Fibroblast of lung (primary cell): ENCODE measurements at regions not wholly inside any gene's neighbourhood (a gene's known extent, or its start where the extent isn't known, plus 50 kb on each side); places are given as distances from the start of the nearest gene placed in this dataset.
A peak's percentile ranks its signal among the peaks of the same experiment; 100 is the strongest.

Experiments
- DNase-seq, 2 donors: peaks; one replicate each; pipeline versions ENCODE4 v3.0.0 to v3.0.0-alpha.2; 2010; ENCODE audit warnings: low read depth in 2 of 2
- H2AFZ ChIP-seq: 2 replicates; pipeline ENCODE4 v1.5.1; 2012; ENCODE audit warnings: low read length, control low read depth, inconsistent platforms
- H3K27ac ChIP-seq: 2 replicates; pipeline ENCODE4 v1.5.1; 2011; ENCODE audit warnings: low read length, control low read depth; ENCODE audit not compliant: insufficient read depth
- H3K27me3 ChIP-seq: 2 replicates; pipeline ENCODE4 v1.5.1; 2011; ENCODE audit warnings: mild to moderate bottlenecking, low read length; ENCODE audit not compliant: control insufficient read depth, insufficient read depth
- H3K36me3 ChIP-seq: 2 replicates; pipeline ENCODE4 v1.5.1; 2011; ENCODE audit warnings: low read length; ENCODE audit not compliant: control insufficient read depth, insufficient read depth
- H3K4me1 ChIP-seq: 2 replicates; pipeline ENCODE4 v1.5.1; 2011; ENCODE audit warnings: low read length; ENCODE audit not compliant: control insufficient read depth, insufficient read depth; ENCODE audit errors: extremely low read depth
- H3K4me2 ChIP-seq: 2 replicates; pipeline ENCODE4 v1.5.1; 2011; ENCODE audit warnings: low read length, control low read depth; ENCODE audit not compliant: insufficient read depth; ENCODE audit errors: extremely low read depth
- H3K4me3 ChIP-seq, 4 experiments: fragments of 200-600 bp in 1 of 4; sonication (generic) in 1 of 4; replicated peaks in 1 of 4; 2 replicates each; pipeline ENCODE4 v1.5.1; 2011 to 2016; ENCODE audit warnings: low read length in 4 of 4, low read depth in 3 of 4, mild to moderate bottlenecking in 3 of 4, control low read depth in 2 of 4, inconsistent platforms in 1 of 4, mixed read lengths in 1 of 4; ENCODE audit not compliant: insufficient read depth in 1 of 4; ENCODE audit errors: control extremely low read depth in 1 of 4
- H3K79me2 ChIP-seq: 2 replicates; pipeline ENCODE4 v1.5.1; 2012; ENCODE audit warnings: mild to moderate bottlenecking, low read length, inconsistent platforms; ENCODE audit not compliant: control insufficient read depth, insufficient read depth
- H3K9ac ChIP-seq: 2 replicates; pipeline ENCODE4 v1.5.1; 2011; ENCODE audit warnings: mild to moderate bottlenecking, low read length, control low read depth; ENCODE audit not compliant: insufficient read depth
- H3K9me3 ChIP-seq: 2 replicates; pipeline ENCODE4 v1.5.1; 2012; ENCODE audit warnings: low read depth, low read length; ENCODE audit not compliant: control insufficient read depth, insufficient read depth
- H4K20me1 ChIP-seq: 2 replicates; pipeline ENCODE4 v1.5.1; 2011; ENCODE audit warnings: low read length; ENCODE audit not compliant: control insufficient read depth, insufficient read depth; ENCODE audit errors: extremely low read depth
- EZH2 ChIP-seq: IDR thresholded peaks from 2 replicates; pipeline ENCODE4 v1.5.1; 2012; ENCODE audit warnings: low read length, control low read depth, mild to moderate bottlenecking; ENCODE audit errors: missing control alignments
- TF ChIP-seq, protein P1 (sequence below), 2 donors: IDR thresholded peaks in 1 of 2; conservative IDR thresholded peaks in 1 of 2; 1 replicate in 1 of 2; 2 replicates in 1 of 2; pipeline ENCODE4 v1.5.1; 2011 to 2012; ENCODE audit warnings: low read length in 2 of 2, control low read depth in 1 of 2, inconsistent platforms in 1 of 2, low read depth in 1 of 2, mild to moderate bottlenecking in 1 of 2

DNA sequence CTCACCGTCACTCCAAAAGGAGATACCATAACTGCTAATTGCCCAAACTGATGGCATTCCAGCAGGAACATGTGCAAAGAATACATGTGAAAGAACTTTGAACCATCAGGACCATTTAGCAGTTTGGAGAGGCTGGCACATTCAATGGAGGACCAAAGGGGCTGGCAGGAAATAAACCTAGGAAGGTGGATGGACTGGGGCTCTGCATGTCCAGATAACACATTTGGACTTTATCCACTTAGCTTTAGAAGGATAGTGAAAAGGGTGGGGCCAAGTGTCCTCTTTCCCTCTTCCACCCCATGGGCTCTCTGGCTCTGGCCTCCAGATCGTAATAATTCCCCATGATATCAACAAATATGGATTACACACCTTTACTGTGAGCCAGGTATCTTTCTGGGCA lies 58.8 kb upstream of the CALM2 start:
- Histone ChIP-seq H3K79me2 (no peaks in the 10 kb centered on the region), H3K9me3 (no peaks in the 10 kb centered on the region), H3K4me1 (peaks cover 5% of the 10 kb centered on the region), H2AFZ (no peak overlapping the region), H3K27ac (no peak overlapping the region), H3K9ac (no peak overlapping the region), H3K4me2 (no peak overlapping the region), H3K27me3 (no peaks in the 10 kb centered on the region), H4K20me1 (no peaks in the 10 kb centered on the region), H3K4me3 (no peak overlapping the region), H3K36me3 (no peaks in the 10 kb centered on the region)
- no peak for DNase-seq
- no peak for TF ChIP-seq EZH2
- TF ChIP-seq, protein P1, sequence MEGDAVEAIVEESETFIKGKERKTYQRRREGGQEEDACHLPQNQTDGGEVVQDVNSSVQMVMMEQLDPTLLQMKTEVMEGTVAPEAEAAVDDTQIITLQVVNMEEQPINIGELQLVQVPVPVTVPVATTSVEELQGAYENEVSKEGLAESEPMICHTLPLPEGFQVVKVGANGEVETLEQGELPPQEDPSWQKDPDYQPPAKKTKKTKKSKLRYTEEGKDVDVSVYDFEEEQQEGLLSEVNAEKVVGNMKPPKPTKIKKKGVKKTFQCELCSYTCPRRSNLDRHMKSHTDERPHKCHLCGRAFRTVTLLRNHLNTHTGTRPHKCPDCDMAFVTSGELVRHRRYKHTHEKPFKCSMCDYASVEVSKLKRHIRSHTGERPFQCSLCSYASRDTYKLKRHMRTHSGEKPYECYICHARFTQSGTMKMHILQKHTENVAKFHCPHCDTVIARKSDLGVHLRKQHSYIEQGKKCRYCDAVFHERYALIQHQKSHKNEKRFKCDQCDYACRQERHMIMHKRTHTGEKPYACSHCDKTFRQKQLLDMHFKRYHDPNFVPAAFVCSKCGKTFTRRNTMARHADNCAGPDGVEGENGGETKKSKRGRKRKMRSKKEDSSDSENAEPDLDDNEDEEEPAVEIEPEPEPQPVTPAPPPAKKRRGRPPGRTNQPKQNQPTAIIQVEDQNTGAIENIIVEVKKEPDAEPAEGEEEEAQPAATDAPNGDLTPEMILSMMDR (conservative IDR thresholded peaks at IDR 0.05 in 1 of 2, IDR thresholded peaks at IDR 0.05 in 1 of 2; ENCODE audit: low read depth in 1 of 2, low read length in 2 of 2), result no peak

DNA sequence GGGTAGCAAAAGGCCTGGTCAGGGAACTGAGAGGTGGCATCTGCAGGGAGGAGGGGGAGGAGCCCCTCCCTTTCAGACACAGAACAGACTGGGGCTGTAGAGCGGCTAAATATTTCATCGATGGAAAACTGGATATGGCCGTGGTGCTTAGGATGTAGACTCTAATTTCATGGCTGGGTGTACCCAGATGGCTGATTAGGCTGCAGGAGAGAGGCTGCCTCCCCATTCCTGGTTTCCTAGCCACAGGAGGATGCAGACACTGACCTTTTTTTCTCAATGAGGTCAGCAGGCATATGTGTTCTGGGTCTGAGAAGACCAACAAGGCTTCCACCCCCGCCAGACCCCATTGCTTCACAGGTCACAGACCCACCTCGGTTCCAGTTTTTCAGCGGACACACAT lies 58.1 kb upstream of the CALM2 start:
- Histone ChIP-seq H2AFZ (no peak overlapping the region), H3K79me2 (no peaks in the 10 kb centered on the region), H3K4me3 (no peak overlapping the region), H3K27me3 (no peaks in the 10 kb centered on the region), H3K9me3 (no peaks in the 10 kb centered on the region), H3K9ac (no peak overlapping the region), H3K4me1 (peaks cover 5% of the 10 kb centered on the region), H3K27ac (no peak overlapping the region), H3K36me3 (no peaks in the 10 kb centered on the region), H3K4me2 (no peak overlapping the region), H4K20me1 (no peaks in the 10 kb centered on the region)
- no peak for TF ChIP-seq EZH2
- TF ChIP-seq, protein P1 (conservative IDR thresholded peaks at IDR 0.05 in 1 of 2, IDR thresholded peaks at IDR 0.05 in 1 of 2; ENCODE audit: low read depth in 1 of 2, low read length in 2 of 2), result no peak
- no peak for DNase-seq

DNA sequence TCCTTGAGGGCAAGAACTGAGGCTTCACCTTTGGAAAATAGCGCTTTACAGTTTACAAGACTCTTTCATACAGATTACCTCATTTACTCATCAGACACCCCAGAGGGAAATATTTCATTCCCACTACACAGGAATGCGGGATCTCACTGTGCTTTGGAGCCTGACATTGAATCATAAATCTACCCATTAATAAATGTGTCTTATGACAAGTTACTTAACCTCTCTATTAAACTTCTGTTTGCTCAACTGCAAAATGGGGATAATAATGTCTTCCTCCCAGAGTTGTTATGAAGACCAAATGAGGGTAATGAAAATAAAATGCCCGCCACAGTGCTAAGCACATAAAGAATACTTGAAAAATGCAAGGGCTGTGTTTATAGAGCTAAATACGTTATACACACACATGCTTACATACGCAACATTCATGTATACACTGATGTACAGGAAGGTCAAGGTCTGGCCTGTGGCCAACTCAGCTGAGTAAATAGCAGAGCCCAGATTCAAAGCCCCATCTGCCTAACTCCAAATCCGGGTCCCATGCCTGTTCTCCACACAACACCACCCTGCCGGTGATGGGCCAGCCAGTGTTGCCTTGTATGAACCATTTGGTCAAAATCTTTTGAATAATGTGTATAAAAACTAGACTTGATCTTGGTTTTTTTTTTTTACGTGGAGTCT lies 56.6 kb upstream of the CALM2 start:
- DNase-seq, result peak in 1 of 2 donors; percentile 79
- Histone ChIP-seq H4K20me1 (no peaks in the 10 kb centered on the region), H3K4me3 (no peak overlapping the region), H2AFZ (no peak overlapping the region), H3K9me3 (no peaks in the 10 kb centered on the region), H3K27me3 (no peaks in the 10 kb centered on the region), H3K4me1 (peaks cover 3% of the 10 kb centered on the region), H3K27ac (no peak overlapping the region), H3K79me2 (no peaks in the 10 kb centered on the region), H3K9ac (no peak overlapping the region), H3K4me2 (no peak overlapping the region), H3K36me3 (no peaks in the 10 kb centered on the region)
- no peak for TF ChIP-seq EZH2
- TF ChIP-seq, protein P1 (conservative IDR thresholded peaks at IDR 0.05 in 1 of 2, IDR thresholded peaks at IDR 0.05 in 1 of 2; ENCODE audit: low read depth in 1 of 2, low read length in 2 of 2), result no peak
